Spleen (tissue), 11 donors: ENCODE measurements at regions not wholly inside any gene's neighbourhood (a gene's known extent, or its start where the extent isn't known, plus 50 kb on each side); places are given as distances from the start of the nearest gene placed in this dataset.

Experiments used
- DNase-seq: peaks from one replicate; pipeline ENCODE4 v3.0.0-alpha.2; 2020
- H3K27ac ChIP-seq, 8 donors: fragments of 200-600 bp; sonication (generic) in 7 of 8; 1 replicate in 4 of 8; 2 replicates in 4 of 8; pipeline versions ENCODE4 v1.5.0 to v1.8.0; 2016 to 2021; ENCODE audit warnings: inconsistent platforms in 4 of 8, mild to moderate bottlenecking in 4 of 8, moderate library complexity in 1 of 8
- H3K27me3 ChIP-seq, 7 donors: fragments of 200-600 bp; sonication (generic) in 6 of 7; replicated peaks in 1 of 7; 1 replicate in 4 of 7; 2 replicates in 3 of 7; pipeline versions ENCODE4 v1.5.0 to v1.8.0; 2016 to 2021; ENCODE audit warnings: inconsistent platforms in 3 of 7, mild to moderate bottlenecking in 1 of 7
- H3K36me3 ChIP-seq, 6 donors: fragments of 200-600 bp; sonication (generic) in 5 of 6; 1 replicate in 4 of 6; 2 replicates in 2 of 6; pipeline versions ENCODE4 v1.5.0 to v1.8.0; 2016 to 2021; ENCODE audit warnings: inconsistent platforms in 2 of 6
- H3K4me1 ChIP-seq, 6 donors: fragments of 200-600 bp; sonication (generic) in 5 of 6; 1 replicate in 3 of 6; 2 replicates in 3 of 6; pipeline versions ENCODE4 v1.5.0 to v1.8.0; 2016 to 2021; ENCODE audit warnings: inconsistent platforms in 3 of 6
- H3K4me3 ChIP-seq, 8 donors: fragments of 200-600 bp; sonication (generic) in 7 of 8; 1 replicate in 4 of 8; 2 replicates in 4 of 8; pipeline versions ENCODE4 v1.5.0 to v1.8.0; 2016 to 2021; ENCODE audit warnings: inconsistent platforms in 4 of 8, mild to moderate bottlenecking in 4 of 8, moderate library complexity in 2 of 8
- H3K9me3 ChIP-seq, 8 donors: fragments of 200-600 bp; sonication (generic) in 7 of 8; 1 replicate in 4 of 8; 2 replicates in 4 of 8; pipeline versions ENCODE4 v1.5.0 to v1.8.0; 2016 to 2021; ENCODE audit warnings: inconsistent platforms in 4 of 8
- CTCF ChIP-seq, 11 experiments: fragments of 200-600 bp in 7 of 11; fragments of 450-650 bp in 4 of 11; sonication (generic) in 4 of 11; IDR thresholded peaks in 8 of 11; conservative IDR thresholded peaks in 3 of 11; 1 replicate in 7 of 11; 2 replicates in 4 of 11; pipeline versions ENCODE4 v1.4.0 to v1.8.0; 2016 to 2021; ENCODE audit warnings: antibody characterized with exemption in 11 of 11, inconsistent platforms in 4 of 11, mild to moderate bottlenecking in 1 of 11
- POLR2A ChIP-seq, 3 donors: fragments of 450-650 bp; IDR thresholded peaks; one replicate each; pipeline ENCODE4 v1.5.1; 2017; ENCODE audit warnings: antibody characterized with exemption in 3 of 3, mild to moderate bottlenecking in 1 of 3
- POLR2AphosphoS5 ChIP-seq, 3 donors: sonication (generic); formaldehyde crosslinking; IDR thresholded peaks; one replicate each; pipeline ENCODE4 v1.5.1; 2017; ENCODE audit warnings: antibody characterized with exemption in 3 of 3
- WGBS, 5 donors: extraction: QIAGEN DNeasy Blood & Tissue Kit in 3 of 5; methylation state at CpG; one replicate each; pipeline versions ENCODE4 v1.1.5 to v1.1.7; 2013 to 2018; 5-methylcytosine and 5-hydroxymethylcytosine counted together
- intact Hi-C: fragments of 100-400 bp; cut with DNase I; formaldehyde crosslinking; loops from one replicate; pipeline ENCODE4 v1.15.0; 2023; ENCODE audit warnings: low total_unique reads
- donor health status: healthy with polysubstance abuse.
- donor health status: DM: no; HTN: no; CAD: no; lungs with moderate emphysema.
- donor health status: DM: no; HTN: no; CAD: no.
- donor health status: Bipolar disorder and iron deficiency.
- donor health status: healthy.
- donor health status: DM: no; HTN: no; CAD: no.
- donor health status: DM: yes; HTN: yes; CAD: no.

DNA sequence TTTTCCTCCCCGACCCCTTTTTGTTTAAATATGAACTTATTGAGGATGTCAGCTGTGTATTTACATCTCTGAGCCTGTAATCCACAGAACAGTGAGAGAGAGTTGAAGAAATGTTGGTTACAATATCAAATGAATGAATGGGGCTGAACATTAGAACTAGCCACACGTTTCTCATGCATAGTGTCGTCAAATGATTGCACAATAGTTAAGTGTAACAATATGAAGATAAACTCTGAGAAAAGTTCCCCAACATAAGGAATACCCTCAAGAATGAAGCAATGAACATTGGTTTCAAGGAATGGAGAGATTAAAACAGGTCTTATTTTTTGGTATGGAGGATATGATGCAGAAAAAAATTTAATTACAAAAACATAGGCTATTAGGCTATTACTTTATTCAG, 100.5 kb upstream of the DTNBP1 start:
- H3K4me1 ChIP-seq, result no peaks in the 10 kb centered on the region
- H3K27ac ChIP-seq, result no peak overlapping the region
- H3K36me3 ChIP-seq, result no peaks in the 10 kb centered on the region
- WGBS, 5 donors, result 74 to 87% (median 75%) methylated on average over 3 of the region's 3 CpGs
- no peaks in the 10 kb centered on the region for H3K27me3 ChIP-seq
- no peaks in the 10 kb centered on the region for H3K9me3 ChIP-seq
- TF ChIP-seq POLR2A (IDR thresholded peaks at IDR 0.05) (no peak), POLR2AphosphoS5 (IDR thresholded peaks at IDR 0.05) (no peak), CTCF (IDR thresholded peaks at IDR 0.05 in 8 of 11, conservative IDR thresholded peaks at IDR 0.05 in 3 of 11) (no peak)
- no peak overlapping the region for H3K4me3 ChIP-seq
- DNase-seq, result no peak
- intact Hi-C loops, result no loop called here

GRCh38 chr6:15761045-15761502, 98.2 kb upstream of the DTNBP1 start:
- H3K27me3 ChIP-seq, result no peaks in the 10 kb centered on the region
- H3K4me3 ChIP-seq, result no peak overlapping the region
- H3K36me3 ChIP-seq, result no peaks in the 10 kb centered on the region
- TF ChIP-seq CTCF (IDR thresholded peaks at IDR 0.05 in 8 of 11, conservative IDR thresholded peaks at IDR 0.05 in 3 of 11) (no peak), POLR2A (IDR thresholded peaks at IDR 0.05) (no peak), POLR2AphosphoS5 (IDR thresholded peaks at IDR 0.05) (no peak)
- 90 to 97% (median 95%) methylated on average over 2 of the region's 2 CpGs for WGBS, 5 donors
- no peak overlapping the region for H3K27ac ChIP-seq
- no peak for DNase-seq
- H3K4me1 ChIP-seq, result no peaks in the 10 kb centered on the region
- intact Hi-C loops, result no loop called here
- H3K9me3 ChIP-seq, result no peaks in the 10 kb centered on the region

GRCh38 chr6:15758631-15759215, 95.9 kb upstream of the DTNBP1 start:
- H3K4me3 ChIP-seq, result no peak overlapping the region
- no peak overlapping the region for H3K27ac ChIP-seq
- H3K27me3 ChIP-seq, result no peaks in the 10 kb centered on the region
- TF ChIP-seq POLR2A (IDR thresholded peaks at IDR 0.05) (no peak), CTCF (IDR thresholded peaks at IDR 0.05 in 8 of 11, conservative IDR thresholded peaks at IDR 0.05 in 3 of 11) (no peak), POLR2AphosphoS5 (IDR thresholded peaks at IDR 0.05) (no peak)
- WGBS, 5 donors, result 87 to 99% (median 97%) methylated on average over 8 to 36 of the region's 36 CpGs
- DNase-seq, result no peak
- H3K4me1 ChIP-seq, result no peaks in the 10 kb centered on the region
- no peaks in the 10 kb centered on the region for H3K36me3 ChIP-seq
- H3K9me3 ChIP-seq, result no peaks in the 10 kb centered on the region
- intact Hi-C loops, result no loop called here

- TF ChIP-seq POLR2AphosphoS5 (IDR thresholded peaks at IDR 0.05) (no peak), CTCF (IDR thresholded peaks at IDR 0.05 in 8 of 11, conservative IDR thresholded peaks at IDR 0.05 in 3 of 11) (no peak), POLR2A (IDR thresholded peaks at IDR 0.05) (no peak)
- intact Hi-C loops, result no loop called here
- 83 to 90% (median 85%) methylated on average over 6 of the region's 6 CpGs for WGBS, 5 donors
- no peaks in the 10 kb centered on the region for H3K9me3 ChIP-seq
- H3K36me3 ChIP-seq, result no peaks in the 10 kb centered on the region
- H3K27me3 ChIP-seq, result no peaks in the 10 kb centered on the region
- no peak for DNase-seq
- no peak overlapping the region for H3K27ac ChIP-seq
- H3K4me1 ChIP-seq, result no peaks in the 10 kb centered on the region
- H3K4me3 ChIP-seq, result no peak overlapping the region
Measured at GRCh38 chr6:15755526-15755925, 92.7 kb upstream of the DTNBP1 start.
